Stimulated activated CD4-positive, alpha-beta T cell treated with anti-CD3 and anti-CD28 coated beads, Interleukin-15, amount 100 ng/mL, for 24 hours (primary cell): ENCODE measurements at regions not wholly inside any gene's neighbourhood (a gene's known extent, or its start where the extent isn't known, plus 50 kb on each side); places are given as distances from the start of the nearest gene placed in this dataset.
A peak's percentile ranks its signal among the peaks of the same experiment; 100 is the strongest.

Experiments used
- DNase-seq: peaks from one replicate; pipeline ENCODE4 v3.0.0-alpha.2; 2020

- DNase-seq = no peak
Measured at GRCh38 chr17:12296209-12296625, 275.5 kb downstream of the MAP2K4 start.

GRCh38 chr17:12301551-12301950 is 280.9 kb downstream of the MAP2K4 start:
- DNase-seq = no peak

GRCh38 chr17:12302711-12303110 is 282.0 kb downstream of the MAP2K4 start:
- DNase-seq = no peak

- no peak for DNase-seq
Measured at GRCh38 chr17:12310811-12311210, 290.1 kb downstream of the MAP2K4 start.

- no peak for DNase-seq
Measured at GRCh38 chr17:12312692-12313091, 292.0 kb downstream of the MAP2K4 start.

- DNase-seq = no peak
Measured at GRCh38 chr17:12313786-12314185, 293.1 kb downstream of the MAP2K4 start.

- DNase-seq = no peak
Measured at GRCh38 chr17:12316021-12316420, 295.3 kb downstream of the MAP2K4 start.

GRCh38 chr17:12318571-12319266 is 298.0 kb downstream of the MAP2K4 start:
- no peak for DNase-seq

- no peak for DNase-seq
Measured at GRCh38 chr17:12320286-12320685, 299.6 kb downstream of the MAP2K4 start.

- no peak for DNase-seq
Measured at GRCh38 chr17:12328204-12328603, 307.5 kb downstream of the MAP2K4 start.

- DNase-seq = no peak
Measured at GRCh38 chr17:12330456-12330855, 309.8 kb downstream of the MAP2K4 start.

- DNase-seq = no peak
Measured at GRCh38 chr17:12341328-12341727, 320.7 kb downstream of the MAP2K4 start.

- no peak for DNase-seq
Measured at GRCh38 chr17:12342161-12342560, 321.5 kb downstream of the MAP2K4 start.

GRCh38 chr17:12342609-12343435 is 322.1 kb downstream of the MAP2K4 start:
- DNase-seq = peak; percentile 31

GRCh38 chr17:12348476-12348875 is 317.2 kb upstream of the MYOCD start:
- DNase-seq = no peak

GRCh38 chr17:12349297-12349696 is 316.4 kb upstream of the MYOCD start:
- DNase-seq = no peak

- DNase-seq = no peak
Measured at GRCh38 chr17:12352127-12352526, 313.6 kb upstream of the MYOCD start.

- DNase-seq = no peak
Measured at GRCh38 chr17:12357600-12357999, 308.1 kb upstream of the MYOCD start.

GRCh38 chr17:12358477-12358876 is 307.2 kb upstream of the MYOCD start:
- DNase-seq = no peak

GRCh38 chr17:12362853-12363455 is 302.7 kb upstream of the MYOCD start:
- DNase-seq = no peak

GRCh38 chr17:12365805-12366204 is 299.9 kb upstream of the MYOCD start:
- no peak for DNase-seq

GRCh38 chr17:12369065-12369464 is 296.6 kb upstream of the MYOCD start:
- no peak for DNase-seq

GRCh38 chr17:12376276-12376675 is 289.4 kb upstream of the MYOCD start:
- no peak for DNase-seq

- no peak for DNase-seq
Measured at GRCh38 chr17:12386225-12386624, 279.5 kb upstream of the MYOCD start.
